B cell (primary cell): ENCODE measurements at regions not wholly inside any gene's neighbourhood (a gene's known extent, or its start where the extent isn't known, plus 50 kb on each side); places are given as distances from the start of the nearest gene placed in this dataset.

ENCODE experiments used
- CTCF ChIP-seq: fragments of 200-600 bp; IDR thresholded peaks from one replicate; pipeline ENCODE4 v1.8.0; 2022; ENCODE audit warnings: antibody characterized with exemption, mild to moderate bottlenecking
- EZH2 ChIP-seq: IDR thresholded peaks from 2 replicates; pipeline ENCODE4 v1.6.1; 2012; ENCODE audit warnings: borderline replicate concordance, low read depth, mild to moderate bottlenecking, moderate library complexity, low read length; ENCODE audit not compliant: insufficient read depth, poor library complexity, severe bottlenecking

DNA sequence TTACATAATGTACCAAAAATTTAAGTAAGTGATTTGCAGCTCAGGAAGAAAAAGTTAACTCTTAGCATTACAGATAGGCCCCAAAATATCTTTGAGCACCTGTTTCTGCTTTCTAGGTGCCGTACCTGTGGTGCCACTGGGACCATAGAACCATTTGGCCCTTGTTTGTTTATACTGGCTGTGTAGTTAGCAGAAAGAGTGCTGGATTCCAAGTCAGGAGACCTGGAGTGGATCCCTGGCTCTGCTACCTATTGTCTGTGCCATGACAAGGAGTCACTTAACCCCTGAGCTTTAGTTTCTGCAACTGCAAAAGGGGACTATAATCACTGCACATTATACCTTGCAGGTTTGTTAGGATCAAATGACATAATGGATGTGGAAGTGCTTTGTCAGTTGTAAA is 137.8 kb upstream of the GPR101 start:
- no peak for TF ChIP-seq CTCF
- no peak for TF ChIP-seq EZH2
